IMR-90 (cell line): ENCODE measurements at regions not wholly inside any gene's neighbourhood (a gene's known extent, or its start where the extent isn't known, plus 50 kb on each side); places are given as distances from the start of the nearest gene placed in this dataset.

ENCODE experiments used
- ATAC-seq: fragments of 200-7000 bp; cut with Tn5 transposase; 2 replicates; pipeline ENCODE4 v1.9.1; 2020; ENCODE audit warnings: low read depth, mild to moderate bottlenecking, moderate library complexity
- BruUV-seq: library from RNA; stranded (reverse); fragments of 400-500 nt; replicated peaks from 2 replicates; lab custom pipeline; 2021; lab: Mats Ljungman, UMichigan
- CTCF ChIA-PET: fragments of 300-600 bp; formaldehyde crosslinking; extraction: SDS; loops from one replicate; lab custom pipeline; 2021; ENCODE audit warnings: antibody characterized with exemption; lab: Yijun Ruan, JAX
- POLR2A ChIA-PET: fragments of 300-600 bp; sonication (Branson Sonifier 250); formaldehyde crosslinking; loops from one replicate; lab custom pipeline; 2022; ENCODE audit warnings: antibody characterized with exemption; ENCODE audit not compliant: unreplicated experiment; lab: Charles Lee
- DNase-seq: peaks from one replicate; pipeline ENCODE4 v3.0.0; 2013
- H2AFZ ChIP-seq: replicated peaks from 2 replicates; pipeline ENCODE3; 2013; ENCODE audit warnings: low read length, mild to moderate bottlenecking; ENCODE audit not compliant: poor library complexity
- H2AK5ac ChIP-seq: 2 replicates; pipeline ENCODE4 v1.6.1; 2013; ENCODE audit warnings: low read depth, low read length, inconsistent platforms
- H2AK9ac ChIP-seq: replicated peaks from 2 replicates; pipeline ENCODE3; 2013; ENCODE audit warnings: mild to moderate bottlenecking, low read depth, low read length, moderate library complexity; ENCODE audit not compliant: poor library complexity
- H2BK120ac ChIP-seq: 2 replicates; pipeline ENCODE4 v1.6.1; 2013; ENCODE audit warnings: low read depth, low read length, inconsistent platforms
- H2BK15ac ChIP-seq: 3 replicates; pipeline ENCODE4 v1.6.1; 2013; ENCODE audit warnings: low read depth, low read length, inconsistent platforms
- H2BK20ac ChIP-seq: 2 replicates; pipeline ENCODE4 v1.6.1; 2013; ENCODE audit warnings: low read depth, mild to moderate bottlenecking, inconsistent platforms, low read length, moderate library complexity
- H2BK5ac ChIP-seq: 2 replicates; pipeline ENCODE4 v1.6.1; 2013; ENCODE audit warnings: mild to moderate bottlenecking, low read depth, low read length, inconsistent platforms; ENCODE audit not compliant: poor library complexity, severe bottlenecking
- H3K14ac ChIP-seq: replicated peaks from 2 replicates; pipeline ENCODE4 v1.6.1; 2013; ENCODE audit warnings: low read depth, low read length, inconsistent platforms
- H3K18ac ChIP-seq: 2 replicates; pipeline ENCODE4 v1.6.1; 2013; ENCODE audit warnings: low read depth, low read length, control low read depth
- H3K23ac ChIP-seq: 2 replicates; pipeline ENCODE4 v1.6.1; 2013; ENCODE audit warnings: low read depth, low read length, inconsistent platforms
- H3K27ac ChIP-seq: 2 replicates; pipeline ENCODE4 v1.5.1; 2013; ENCODE audit warnings: mild to moderate bottlenecking, control low read depth, low read length; ENCODE audit not compliant: insufficient read depth
- H3K27me3 ChIP-seq: 2 replicates; pipeline ENCODE4 v1.6.1; 2013; ENCODE audit warnings: low read length; ENCODE audit not compliant: control insufficient read depth, insufficient read depth
- H3K36me3 ChIP-seq: 2 replicates; pipeline ENCODE4 v1.6.1; 2013; ENCODE audit warnings: low read length, mixed read lengths; ENCODE audit not compliant: control insufficient read depth, insufficient read depth
- H3K4ac ChIP-seq: 2 replicates; pipeline ENCODE4 v1.6.1; 2013; ENCODE audit warnings: low read depth, low read length, inconsistent platforms
- H3K4me1 ChIP-seq: 2 replicates; pipeline ENCODE4 v1.6.1; 2013; ENCODE audit warnings: low read length, mixed read lengths; ENCODE audit not compliant: control insufficient read depth, insufficient read depth
- H3K4me2 ChIP-seq: 2 replicates; pipeline ENCODE4 v1.6.1; 2013; ENCODE audit warnings: low read depth, mild to moderate bottlenecking, control low read depth, low read length, moderate library complexity
- H3K4me3 ChIP-seq: 2 replicates; pipeline ENCODE4 v1.5.1; 2013; ENCODE audit warnings: low read depth, mild to moderate bottlenecking, control low read depth, low read length, moderate library complexity; ENCODE audit not compliant: insufficient read depth
- H3K56ac ChIP-seq: 2 replicates; pipeline ENCODE4 v1.6.1; 2013; ENCODE audit warnings: low read length, inconsistent platforms; ENCODE audit not compliant: insufficient read depth; ENCODE audit errors: extremely low read depth
- H3K79me1 ChIP-seq, 2 experiments: 2 replicates each; pipeline ENCODE4 v1.6.1; 2013; ENCODE audit warnings: low read length in 2 of 2, inconsistent platforms in 1 of 2, low read depth in 1 of 2
- H3K9ac ChIP-seq: 2 replicates; pipeline ENCODE4 v1.6.1; 2013; ENCODE audit warnings: low read depth, low read length, control low read depth
- H3K9me1 ChIP-seq: 2 replicates; pipeline ENCODE4 v1.6.1; 2013; ENCODE audit warnings: low read length, inconsistent platforms; ENCODE audit not compliant: insufficient read depth
- H3K9me3 ChIP-seq: 2 replicates; pipeline ENCODE4 v1.6.1; 2013; ENCODE audit warnings: low read length; ENCODE audit not compliant: control insufficient read depth, insufficient read depth
- H4K20me1 ChIP-seq: 2 replicates; pipeline ENCODE4 v1.6.1; 2013; ENCODE audit warnings: low read length, inconsistent platforms; ENCODE audit not compliant: insufficient read depth
- H4K5ac ChIP-seq: 2 replicates; pipeline ENCODE4 v1.6.1; 2013; ENCODE audit warnings: mild to moderate bottlenecking, low read depth, low read length, control low read depth
- H4K8ac ChIP-seq, 2 experiments: 2 replicates each; pipeline ENCODE4 v1.6.1; 2013; ENCODE audit warnings: low read depth in 2 of 2, low read length in 2 of 2, control low read depth in 1 of 2, inconsistent platforms in 1 of 2
- H4K91ac ChIP-seq: 2 replicates; pipeline ENCODE4 v1.6.1; 2013; ENCODE audit warnings: low read depth, low read length, inconsistent platforms; ENCODE audit not compliant: insufficient read depth
- CEBPB ChIP-seq: IDR thresholded peaks from 2 replicates; pipeline ENCODE4 v1.6.1; 2012; ENCODE audit warnings: low read depth, low read length, improper control_type of control experiment
- CHD1 ChIP-seq: IDR thresholded peaks from 2 replicates; pipeline ENCODE4 v1.6.1; 2012; ENCODE audit warnings: low read depth, low read length, improper control_type of control experiment
- CTCF ChIP-seq: conservative IDR thresholded peaks from 2 replicates; pipeline ENCODE4 v1.5.1; 2012; ENCODE audit warnings: mild to moderate bottlenecking, low read depth, low read length, improper control_type of control experiment
- ELK1 ChIP-seq: fragments of 150-350 bp; IDR thresholded peaks from 2 replicates; pipeline ENCODE4 v1.6.1; 2016; ENCODE audit warnings: low read depth, mild to moderate bottlenecking, low read length, moderate library complexity, borderline replicate concordance
- FOS ChIP-seq: fragments of 150-350 bp; IDR thresholded peaks from 2 replicates; pipeline ENCODE4 v1.6.1; 2016; ENCODE audit warnings: low read depth, low read length
- MAZ ChIP-seq: IDR thresholded peaks from 2 replicates; pipeline ENCODE4 v1.6.1; 2012; ENCODE audit warnings: low read depth, mild to moderate bottlenecking, low read length, improper control_type of control experiment, moderate library complexity, borderline replicate concordance
- MXI1 ChIP-seq: IDR thresholded peaks from 2 replicates; pipeline ENCODE4 v1.6.1; 2012; ENCODE audit warnings: low read depth, mild to moderate bottlenecking, low read length, moderate library complexity, borderline replicate concordance
- NFE2L2 ChIP-seq: fragments of 150-350 bp; IDR thresholded peaks from 2 replicates; pipeline ENCODE4 v1.6.1; 2016; ENCODE audit warnings: low read depth, mild to moderate bottlenecking, low read length
- POLR2A ChIP-seq: IDR thresholded peaks from 2 replicates; pipeline ENCODE4 v1.6.1; 2012; ENCODE audit warnings: mild to moderate bottlenecking, low read depth, low read length
- RAD21 ChIP-seq: IDR thresholded peaks from 2 replicates; pipeline ENCODE4 v1.6.1; 2012; ENCODE audit warnings: low read length, improper control_type of control experiment
- RFX5 ChIP-seq: IDR thresholded peaks from 2 replicates; pipeline ENCODE4 v1.8.0; 2012; ENCODE audit warnings: low read depth, mild to moderate bottlenecking, low read length, moderate library complexity
- SMC3 ChIP-seq: fragments of 150-350 bp; IDR thresholded peaks from 2 replicates; pipeline ENCODE4 v1.6.1; 2016; ENCODE audit warnings: low read depth, mild to moderate bottlenecking, antibody characterized with exemption, low read length, moderate library complexity
- USF2 ChIP-seq: fragments of 150-350 bp; IDR thresholded peaks from 2 replicates; pipeline ENCODE4 v1.6.1; 2017; ENCODE audit warnings: mild to moderate bottlenecking, antibody characterized with exemption, low read length, low read depth
- whole genome bisulfite sequencing, 2 experiments: methylation state at CpG; one replicate each; pipeline versions ENCODE4 v1.1.5 to v1.1.7; 2013; ENCODE audit warnings: missing lambda C conversion rate in 2 of 2; ENCODE audit not compliant: insufficient read length in 1 of 2; ENCODE audit errors: extremely low coverage in 2 of 2; 5-methylcytosine and 5-hydroxymethylcytosine counted together
- dilution Hi-C: fragments of 300-500 bp; cut with HindIII; formaldehyde crosslinking; loops from one replicate; pipeline ENCODE4 v1.14.3; 2018; ENCODE audit warnings: low sequenced_read_pairs; ENCODE audit not compliant: unreplicated experiment
- in situ Hi-C: fragments of 300-500 bp; cut with MboI; formaldehyde crosslinking; loops from 3 replicates; pipeline ENCODE4 v1.14.3; 2019; ENCODE audit warnings: low sequenced_read_pairs, inconsistent platforms, mixed read lengths
- intact Hi-C: fragments of 100-400 bp; cut with micrococcal nuclease; formaldehyde crosslinking; loops from 2 replicates; pipeline ENCODE4 v1.10.0; 2022

GRCh38 chr6:91055959-91056358 is 469.1 kb upstream of the MAP3K7 start:
- ATAC-seq (no peak), DNase-seq (no peak)
- no peak overlapping the region for H2BK15ac ChIP-seq

More at GRCh38 chr6:91055959-91056358, 469.1 kb upstream of the MAP3K7 start:
- no peak overlapping the region for H2AFZ ChIP-seq
- H3K18ac ChIP-seq = no peak overlapping the region
- no peak overlapping the region for H4K91ac ChIP-seq
- H2BK120ac ChIP-seq = no peak overlapping the region
- no peaks in the 10 kb centered on the region for H3K79me1 ChIP-seq
- no peaks in the 10 kb centered on the region for H3K27me3 ChIP-seq
- no peak overlapping the region for H3K27ac ChIP-seq
- CTCF ChIA-PET = interaction anchor here (0.6 kb wide), 1 partner anchor 140 kb away, joined by 3 read pairs; no protein-coding TSS in a partner anchor
- no peak overlapping the region for H2AK9ac ChIP-seq
- H3K4me2 ChIP-seq = no peak overlapping the region
- H3K4me3 ChIP-seq = no peak overlapping the region
- no peak overlapping the region for H4K5ac ChIP-seq
- POLR2A ChIA-PET = no interaction called here
- H3K4ac ChIP-seq = no peak overlapping the region
- H3K9me1 ChIP-seq = no peaks in the 10 kb centered on the region
- H2AK5ac ChIP-seq = no peak overlapping the region
- intact Hi-C loops = no loop called here
- H3K36me3 ChIP-seq = no peaks in the 10 kb centered on the region
- no peak overlapping the region for H2BK20ac ChIP-seq
- no peak overlapping the region for H4K8ac ChIP-seq
- H4K20me1 ChIP-seq = no peaks in the 10 kb centered on the region
- no peak overlapping the region for H3K14ac ChIP-seq
- H3K9ac ChIP-seq = no peak overlapping the region
- no CpG with 5 or more reads among the region's 1 CpG for WGBS, 2 experiments
- TF ChIP-seq CTCF = no peak
- no peak for TF ChIP-seq CEBPB
- TF ChIP-seq FOS = no peak
- TF ChIP-seq RAD21 = no peak
- TF ChIP-seq SMC3 = no peak
- no peak for TF ChIP-seq MAZ
- TF ChIP-seq MXI1 = no peak
- no peak for TF ChIP-seq POLR2A
- no peak for TF ChIP-seq ELK1
- no peak for TF ChIP-seq USF2
- TF ChIP-seq CHD1 = no peak
- TF ChIP-seq NFE2L2 = no peak
- TF ChIP-seq RFX5 = no peak
- H3K9me3 ChIP-seq = no peaks in the 10 kb centered on the region
- no peak overlapping the region for H3K56ac ChIP-seq
- no peak overlapping the region for H2BK5ac ChIP-seq
- H3K23ac ChIP-seq = no peak overlapping the region
- dilution Hi-C loops = no loop called here
- in situ Hi-C loops = no loop called here
- no TSS peak for BruUV-seq
- H3K4me1 ChIP-seq = no peaks in the 10 kb centered on the region
